SK-N-SH (cell line): ENCODE measurements at regions not wholly inside any gene's neighbourhood (a gene's known extent, or its start where the extent isn't known, plus 50 kb on each side); places are given as distances from the start of the nearest gene placed in this dataset.

Experiments used
- CHD2 ChIP-seq: fragments of 150-350 bp; IDR thresholded peaks from 2 replicates; pipeline ENCODE4 v1.6.1; 2018; ENCODE audit warnings: low read length; ENCODE audit not compliant: partially characterized antibody
- SMC3 ChIP-seq: IDR thresholded peaks from 2 replicates; pipeline ENCODE4 v1.6.1; 2012; ENCODE audit warnings: low read depth, low read length, improper control_type of control experiment

DNA sequence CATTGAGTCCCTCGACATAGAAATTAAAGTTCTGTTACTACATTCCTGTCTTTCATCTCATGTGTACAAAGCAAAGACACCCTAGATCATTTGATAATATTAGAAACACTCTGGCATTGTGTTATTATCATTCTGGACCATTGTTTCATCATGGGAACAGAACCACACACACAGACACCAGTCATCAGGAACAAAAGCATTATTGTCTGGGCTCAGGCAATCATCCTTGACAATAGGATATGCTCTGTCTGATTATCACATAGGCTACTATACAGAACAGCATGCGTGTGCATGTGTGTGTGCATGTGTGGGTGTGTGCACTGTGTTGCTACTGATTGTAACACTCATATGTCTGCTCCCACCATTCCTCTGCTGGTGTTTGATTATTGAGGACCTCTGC lies 242.5 kb downstream of the SH3BP4 start:
- TF ChIP-seq SMC3, result no peak
- TF ChIP-seq CHD2, result no peak
